Loucy (cell line): ENCODE measurements at regions not wholly inside any gene's neighbourhood (a gene's known extent, or its start where the extent isn't known, plus 50 kb on each side); places are given as distances from the start of the nearest gene placed in this dataset.

ENCODE experiments used
- EZH2phosphoT487 ChIP-seq: fragments of 200-600 bp; IDR thresholded peaks from 2 replicates; pipeline ENCODE4 v1.6.1; 2018; ENCODE audit warnings: antibody characterized with exemption, mild to moderate bottlenecking, moderate library complexity, borderline replicate concordance
- TF ChIP-seq, protein P1 (sequence below): fragments of 200-600 bp; sonication (generic); conservative IDR thresholded peaks from 2 replicates; pipeline ENCODE4 v1.5.1; 2014; ENCODE audit warnings: mild to moderate bottlenecking, antibody characterized with exemption, low read length

DNA sequence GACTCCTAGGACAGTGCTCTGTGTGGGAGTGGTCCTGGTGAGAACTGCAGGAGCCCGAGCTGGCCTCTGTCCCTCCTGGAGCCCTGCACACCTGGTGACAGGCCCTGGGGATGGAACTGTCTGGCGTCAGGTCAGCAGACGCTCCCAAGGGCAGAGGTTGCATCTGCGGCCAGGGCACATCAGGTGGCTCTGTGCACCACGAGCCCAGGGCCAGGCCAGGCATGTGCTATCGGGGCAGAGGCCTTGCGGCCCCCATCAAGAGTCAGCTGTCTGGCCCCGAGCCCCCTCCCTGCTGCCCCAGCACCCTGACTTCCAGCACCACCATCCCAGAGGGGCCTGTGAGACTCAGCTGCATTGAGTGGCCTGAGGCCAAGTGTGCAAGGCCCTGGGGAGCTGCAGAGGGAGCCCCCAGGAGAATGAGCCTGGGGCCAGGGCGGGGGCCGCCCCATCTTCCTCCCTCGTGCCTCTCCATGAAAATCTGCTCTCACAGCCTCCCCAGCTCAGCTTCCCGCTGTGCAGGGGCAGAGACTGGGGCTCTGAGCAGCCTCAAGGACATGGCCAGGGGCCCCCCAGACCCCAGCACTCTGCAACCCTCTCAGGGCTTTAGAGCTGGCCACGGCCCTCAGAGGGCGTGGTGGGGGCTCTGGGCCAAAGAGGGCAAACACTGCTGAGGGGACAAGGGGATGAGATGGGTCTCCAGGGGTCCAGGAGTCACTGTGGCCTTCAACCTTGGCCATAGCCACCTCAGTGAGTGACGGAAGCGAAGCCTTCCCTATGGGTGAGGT is 56.4 kb downstream of the RTL6 start:
- TF ChIP-seq, protein P1, sequence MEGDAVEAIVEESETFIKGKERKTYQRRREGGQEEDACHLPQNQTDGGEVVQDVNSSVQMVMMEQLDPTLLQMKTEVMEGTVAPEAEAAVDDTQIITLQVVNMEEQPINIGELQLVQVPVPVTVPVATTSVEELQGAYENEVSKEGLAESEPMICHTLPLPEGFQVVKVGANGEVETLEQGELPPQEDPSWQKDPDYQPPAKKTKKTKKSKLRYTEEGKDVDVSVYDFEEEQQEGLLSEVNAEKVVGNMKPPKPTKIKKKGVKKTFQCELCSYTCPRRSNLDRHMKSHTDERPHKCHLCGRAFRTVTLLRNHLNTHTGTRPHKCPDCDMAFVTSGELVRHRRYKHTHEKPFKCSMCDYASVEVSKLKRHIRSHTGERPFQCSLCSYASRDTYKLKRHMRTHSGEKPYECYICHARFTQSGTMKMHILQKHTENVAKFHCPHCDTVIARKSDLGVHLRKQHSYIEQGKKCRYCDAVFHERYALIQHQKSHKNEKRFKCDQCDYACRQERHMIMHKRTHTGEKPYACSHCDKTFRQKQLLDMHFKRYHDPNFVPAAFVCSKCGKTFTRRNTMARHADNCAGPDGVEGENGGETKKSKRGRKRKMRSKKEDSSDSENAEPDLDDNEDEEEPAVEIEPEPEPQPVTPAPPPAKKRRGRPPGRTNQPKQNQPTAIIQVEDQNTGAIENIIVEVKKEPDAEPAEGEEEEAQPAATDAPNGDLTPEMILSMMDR = no peak
- no peak for TF ChIP-seq EZH2phosphoT487
